ENCODE measurements at regions not wholly inside any gene's neighbourhood (a gene's known extent, or its start where the extent isn't known, plus 50 kb on each side); places are given as distances from the start of the nearest gene placed in this dataset.
"Not testable (repeated sequence)": the region's sequence is repeated elsewhere in the genome, so short reads cannot be mapped to it uniquely, and the experiment has no call there.

DNA sequence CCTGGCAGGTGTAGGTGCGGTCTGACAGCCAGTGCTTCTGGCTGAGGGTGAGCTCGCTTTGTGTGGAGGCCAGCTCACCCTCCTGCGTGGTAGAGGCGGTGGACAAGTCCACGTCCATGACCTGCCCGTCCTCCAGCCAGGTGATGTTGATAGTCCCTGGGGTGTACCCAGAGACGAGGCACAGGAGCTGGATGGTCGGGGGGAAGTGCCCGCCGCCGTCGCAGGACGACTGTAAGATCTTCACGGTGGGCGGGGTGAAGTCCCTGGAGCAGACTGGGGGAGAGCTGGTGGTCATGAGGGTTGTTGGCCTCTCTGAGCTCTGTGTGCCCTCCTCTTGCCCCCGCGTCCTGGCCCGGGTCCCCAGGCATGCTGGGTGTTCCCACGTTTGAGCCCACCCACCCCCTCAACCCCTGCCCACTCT, 74.6 kb downstream of the TMEM121 start:
- CTCF ChIA-PET = interaction anchor here (0.5 kb wide), 1 partner anchor 1114 kb away, joined by 4 read pairs; no protein-coding TSS in a partner anchor
- no peak for DNase-seq (ENCODE audit: low spot score)
- no peak for TF ChIP-seq CTCF (conservative IDR thresholded peaks at IDR 0.05; ENCODE audit: low read depth)
- POLR2A ChIA-PET (ENCODE audit: low non-redundant PET) = no interaction called here
- no peak overlapping the region for H3K27ac ChIP-seq

DNA sequence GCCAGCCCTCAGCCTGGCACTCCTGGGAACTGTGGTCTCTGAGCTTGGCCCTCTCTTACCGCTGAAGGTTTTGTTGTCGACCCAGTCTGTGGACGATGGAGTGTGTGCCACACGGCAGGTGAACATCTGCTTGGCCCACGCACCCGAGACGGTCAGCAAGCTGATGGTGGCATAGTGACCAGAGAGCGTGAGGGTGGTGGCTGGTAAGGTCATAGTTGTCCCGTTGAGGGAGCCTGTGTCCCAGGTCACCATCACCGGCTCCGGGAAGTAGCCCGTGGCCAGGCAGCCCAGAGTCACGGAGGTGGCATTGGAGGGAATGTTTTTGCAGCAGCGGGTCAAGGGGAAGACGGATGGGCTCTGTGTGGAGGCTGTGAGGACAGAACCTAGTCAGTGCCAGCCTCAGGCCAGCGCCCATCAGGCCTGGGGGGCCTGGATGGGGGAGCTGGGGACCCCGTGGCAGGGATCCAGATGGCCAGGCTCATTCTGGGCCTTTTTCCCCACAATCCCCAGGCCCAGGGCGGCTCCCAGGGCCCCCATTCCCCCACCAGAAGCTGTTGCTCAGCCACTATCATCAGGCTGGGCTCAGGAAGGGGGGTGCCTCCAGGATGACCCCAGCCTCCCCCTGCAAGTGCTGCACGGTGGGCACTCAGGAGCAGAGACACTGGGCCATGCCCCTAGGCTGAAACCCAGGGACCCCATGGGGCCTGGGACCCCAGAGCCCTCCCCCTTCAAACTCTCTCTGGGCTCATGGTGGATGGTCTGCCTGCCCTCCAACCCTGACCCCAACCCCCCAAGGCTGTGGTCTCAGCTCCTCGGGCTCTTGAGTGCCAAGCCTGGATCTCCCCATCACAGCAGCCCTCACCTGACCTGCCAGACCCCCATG, 75.2 kb downstream of the TMEM121 start:
- TF ChIP-seq CTCF (conservative IDR thresholded peaks at IDR 0.05; ENCODE audit: low read depth) = no peak
- ChIA-PET POLR2A (ENCODE audit: low non-redundant PET) (no interaction called here), CTCF (interaction anchor here (0.5 to 0.6 kb wide), 2 partner anchors 1017 to 1114 kb away, joined by 3 to 4 read pairs; no protein-coding TSS in a partner anchor)
- DNase-seq (ENCODE audit: low spot score) = no peak
- H3K27ac ChIP-seq = no peak overlapping the region

- ChIA-PET CTCF (interaction anchor here (0.6 kb wide), 1 partner anchor 1016 kb away, joined by 3 read pairs; no protein-coding TSS in a partner anchor), POLR2A (ENCODE audit: low non-redundant PET) (no interaction called here)
- peak overlapping the region; percentile 47; the same call in 1 of the 2 replicates for H3K27ac ChIP-seq
- DNase-seq (ENCODE audit: low spot score) = no peak
- no peak for TF ChIP-seq CTCF (conservative IDR thresholded peaks at IDR 0.05; ENCODE audit: low read depth)
These were observed 75.9 kb downstream of the TMEM121 start for GRCh38 chr14:105602243-105602750.

DNA sequence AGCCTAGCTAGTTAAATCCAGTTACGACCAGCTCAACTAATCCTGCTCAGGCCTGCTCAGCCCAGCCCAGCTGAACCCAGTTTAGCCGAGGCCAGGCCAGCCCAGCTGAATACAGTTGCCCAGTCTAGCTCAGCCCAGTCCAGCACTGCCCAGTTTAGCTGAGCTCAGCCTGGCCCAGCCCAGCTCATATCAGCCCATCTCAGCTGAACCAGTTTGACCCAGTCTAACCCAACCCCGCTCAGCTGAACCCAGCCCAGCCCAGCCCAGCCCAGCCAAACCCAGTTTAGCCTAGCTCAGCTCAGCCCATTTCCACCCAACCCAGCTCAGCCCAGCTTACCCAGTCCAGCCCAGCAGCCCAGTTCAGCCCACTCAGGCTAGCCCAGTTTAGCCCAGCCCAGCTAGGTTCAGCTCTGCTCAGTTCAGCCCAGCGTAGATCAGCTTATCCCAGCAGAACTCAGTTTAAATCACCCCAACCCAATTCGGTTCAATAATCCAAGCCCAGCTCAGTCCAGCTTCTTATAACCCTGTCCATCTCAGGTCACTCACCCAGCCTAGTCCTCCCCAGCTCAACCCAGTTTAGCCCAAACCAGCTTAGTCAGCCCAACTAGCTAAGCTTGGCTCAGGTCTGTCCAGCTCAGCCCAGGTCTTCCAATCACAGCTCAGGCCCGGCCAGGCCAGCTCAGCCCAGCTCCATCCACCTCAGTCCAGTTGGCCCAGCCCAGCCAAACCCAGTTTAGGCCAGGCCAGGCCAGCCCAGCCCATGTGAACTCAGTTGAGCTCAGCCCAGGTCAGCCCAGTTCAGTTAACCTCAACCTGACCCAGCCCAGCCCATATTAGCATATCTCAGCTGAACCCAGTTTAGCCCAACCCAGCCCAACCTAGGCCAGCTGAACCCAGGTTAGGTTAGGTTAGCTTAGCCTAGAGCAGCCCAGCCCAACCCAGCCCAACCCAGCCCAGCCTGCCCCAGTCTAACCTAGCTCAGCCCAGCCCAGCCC, 76.7 kb downstream of the TMEM121 start:
- CTCF ChIA-PET = interaction anchor here (0.5 kb wide), 1 partner anchor 407 kb away, joined by 4 read pairs; no protein-coding TSS in a partner anchor
- POLR2A ChIA-PET (ENCODE audit: low non-redundant PET) = no interaction called here
- no peak for DNase-seq (ENCODE audit: low spot score)
- no peak for TF ChIP-seq CTCF (conservative IDR thresholded peaks at IDR 0.05; ENCODE audit: low read depth)
- peak overlapping the region; percentile 47 for H3K27ac ChIP-seq

DNA sequence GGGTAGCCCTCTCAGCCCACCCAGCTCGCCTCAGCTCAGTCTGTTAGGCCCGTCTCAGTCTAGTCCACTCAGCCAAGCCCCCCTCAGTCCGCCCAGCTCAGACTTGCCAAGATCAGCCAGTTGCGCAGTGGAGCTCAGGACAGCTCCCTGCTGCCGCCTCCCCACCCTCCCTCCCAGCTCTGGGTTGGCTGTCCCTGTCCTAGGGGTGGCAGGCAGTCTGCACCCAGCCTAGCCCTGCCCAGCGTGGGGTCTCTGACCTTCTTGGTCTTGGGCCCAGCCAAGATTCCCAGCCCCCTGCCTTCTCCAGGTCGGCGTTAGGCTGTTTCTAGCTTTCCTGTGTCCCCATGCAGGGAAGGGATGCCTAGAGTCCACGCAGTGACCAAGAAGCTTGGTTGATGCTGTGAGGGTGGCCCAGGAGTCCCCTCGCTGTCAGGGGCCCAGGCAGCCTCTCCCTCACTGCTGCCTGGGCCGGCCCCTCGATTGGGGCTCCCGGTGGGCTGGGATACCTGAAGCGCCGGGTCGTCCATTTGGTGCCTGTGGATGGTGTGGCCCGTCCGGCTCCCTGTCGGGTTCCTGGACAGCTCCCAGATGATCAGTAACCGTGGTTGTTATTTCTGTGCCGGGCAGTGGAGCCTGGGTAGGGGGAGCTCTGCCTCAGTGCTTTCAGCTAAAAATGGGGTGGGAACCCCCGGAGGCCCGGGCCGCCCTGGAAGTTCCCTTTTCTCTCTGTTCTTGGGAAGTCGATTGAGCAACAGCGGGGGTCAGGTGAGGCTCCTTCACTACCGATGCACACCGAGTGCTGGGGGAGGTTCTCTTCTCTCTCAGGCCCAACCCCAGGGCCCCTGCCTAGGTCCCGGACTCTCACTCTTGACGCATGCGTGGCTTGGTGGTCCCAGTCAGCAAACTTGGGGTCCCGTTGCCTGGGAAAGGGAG, 78.4 kb downstream of the TMEM121 start:
- DNase-seq (ENCODE audit: low spot score); H3K27ac ChIP-seq; POLR2A ChIA-PET (ENCODE audit: low non-redundant PET): not testable (repeated sequence)
- CTCF ChIA-PET = interaction anchor here (0.6 kb wide), 1 partner anchor 539 kb away, joined by 4 read pairs; no protein-coding TSS in a partner anchor
